ENCODE measurements at regions not wholly inside any gene's neighbourhood (a gene's known extent, or its start where the extent isn't known, plus 50 kb on each side); places are given as distances from the start of the nearest gene placed in this dataset.
A peak's percentile ranks its signal among the peaks of the same experiment; 100 is the strongest.

GRCh38 chr10:111131168-111131799, 54.5 kb downstream of the ADRA2A start:
- peaks cover 21% of the 10 kb centered on the region for H3K27me3 Mint-ChIP-seq
- DNase-seq (no peak), ATAC-seq (ENCODE audit: low read depth) (no peak)
- no peak overlapping the region for H3K27ac Mint-ChIP-seq
- H3K9me3 Mint-ChIP-seq = no peaks in the 10 kb centered on the region
- no peaks in the 10 kb centered on the region for H3K4me1 Mint-ChIP-seq
- POLR2A ChIA-PET = no interaction called here
- no peak overlapping the region for H3K4me3 Mint-ChIP-seq
- H3K36me3 Mint-ChIP-seq = no peaks in the 10 kb centered on the region

- DNase-seq (no peak), ATAC-seq (ENCODE audit: low read depth) (no peak)
- POLR2A ChIA-PET = no interaction called here
- no peak overlapping the region for H3K4me3 Mint-ChIP-seq
- no peak overlapping the region for H3K27ac Mint-ChIP-seq
- no peaks in the 10 kb centered on the region for H3K4me1 Mint-ChIP-seq
- no peaks in the 10 kb centered on the region for H3K9me3 Mint-ChIP-seq
- peaks cover 38% of the 10 kb centered on the region for H3K27me3 Mint-ChIP-seq
- H3K36me3 Mint-ChIP-seq = no peaks in the 10 kb centered on the region
Measured at GRCh38 chr10:111137007-111137406, 60.2 kb downstream of the ADRA2A start.

GRCh38 chr10:111137587-111137986, 60.8 kb downstream of the ADRA2A start:
- ATAC-seq (ENCODE audit: low read depth) = no peak
- POLR2A ChIA-PET = no interaction called here
- no peak overlapping the region for H3K27ac Mint-ChIP-seq
- H3K4me1 Mint-ChIP-seq = no peaks in the 10 kb centered on the region
- no peak for DNase-seq
- peaks cover 35% of the 10 kb centered on the region for H3K27me3 Mint-ChIP-seq
- H3K36me3 Mint-ChIP-seq = no peaks in the 10 kb centered on the region
- H3K4me3 Mint-ChIP-seq = no peak overlapping the region
- H3K9me3 Mint-ChIP-seq = no peaks in the 10 kb centered on the region

- peaks cover 1% of the 10 kb centered on the region for H3K9me3 Mint-ChIP-seq
- DNase-seq = no peak
- no peaks in the 10 kb centered on the region for H3K36me3 Mint-ChIP-seq
- H3K27ac Mint-ChIP-seq = no peak overlapping the region
- no peaks in the 10 kb centered on the region for H3K4me1 Mint-ChIP-seq
- POLR2A ChIA-PET = no interaction called here
- H3K27me3 Mint-ChIP-seq = peaks cover 32% of the 10 kb centered on the region
- no peak overlapping the region for H3K4me3 Mint-ChIP-seq
- ATAC-seq (ENCODE audit: low read depth) = no peak
Measured at GRCh38 chr10:111138544-111138943, 61.7 kb downstream of the ADRA2A start.

GRCh38 chr10:111139567-111139966, 62.7 kb downstream of the ADRA2A start:
- no peak for ATAC-seq (ENCODE audit: low read depth)
- POLR2A ChIA-PET = no interaction called here
- H3K9me3 Mint-ChIP-seq = peaks cover 1% of the 10 kb centered on the region
- H3K27me3 Mint-ChIP-seq = peaks cover 25% of the 10 kb centered on the region
- no peak overlapping the region for H3K4me3 Mint-ChIP-seq
- no peaks in the 10 kb centered on the region for H3K36me3 Mint-ChIP-seq
- no peak overlapping the region for H3K27ac Mint-ChIP-seq
- no peaks in the 10 kb centered on the region for H3K4me1 Mint-ChIP-seq
- no peak for DNase-seq

- POLR2A ChIA-PET = no interaction called here
- Mint-ChIP-seq H3K27ac (no peak overlapping the region), H3K27me3 (peaks cover 21% of the 10 kb centered on the region), H3K36me3 (no peaks in the 10 kb centered on the region), H3K4me1 (peaks cover 14% of the 10 kb centered on the region), H3K4me3 (no peak overlapping the region), H3K9me3 (peaks cover 1% of the 10 kb centered on the region)
- DNase-seq = no peak
- ATAC-seq (ENCODE audit: low read depth) = no peak
Measured at GRCh38 chr10:111142092-111142768, 65.4 kb downstream of the ADRA2A start.

- H3K4me3 Mint-ChIP-seq = peak overlapping the region; percentile 23
- peaks cover 10% of the 10 kb centered on the region for H3K27me3 Mint-ChIP-seq
- no peaks in the 10 kb centered on the region for H3K36me3 Mint-ChIP-seq
- H3K4me1 Mint-ChIP-seq = peaks cover 17% of the 10 kb centered on the region
- no peak overlapping the region for H3K27ac Mint-ChIP-seq
- H3K9me3 Mint-ChIP-seq = peaks cover 1% of the 10 kb centered on the region
- POLR2A ChIA-PET = no interaction called here
- DNase-seq (no peak), ATAC-seq (ENCODE audit: low read depth) (peak; percentile 78)
Measured at GRCh38 chr10:111146025-111146640, 69.3 kb downstream of the ADRA2A start.

GRCh38 chr10:111148025-111148424, 71.2 kb downstream of the ADRA2A start:
- Mint-ChIP-seq H3K4me1 (peaks cover 17% of the 10 kb centered on the region), H3K4me3 (no peak overlapping the region), H3K27ac (no peak overlapping the region), H3K27me3 (peaks cover 6% of the 10 kb centered on the region), H3K36me3 (no peaks in the 10 kb centered on the region), H3K9me3 (peaks cover 1% of the 10 kb centered on the region)
- ATAC-seq (ENCODE audit: low read depth) (no peak), DNase-seq (no peak)
- POLR2A ChIA-PET = no interaction called here

GRCh38 chr10:111148440-111148839, 71.6 kb downstream of the ADRA2A start:
- H3K36me3 Mint-ChIP-seq = no peaks in the 10 kb centered on the region
- POLR2A ChIA-PET = no interaction called here
- DNase-seq (no peak), ATAC-seq (ENCODE audit: low read depth) (no peak)
- no peak overlapping the region for H3K4me3 Mint-ChIP-seq
- H3K27ac Mint-ChIP-seq = no peak overlapping the region
- peaks cover 8% of the 10 kb centered on the region for H3K27me3 Mint-ChIP-seq
- no peaks in the 10 kb centered on the region for H3K9me3 Mint-ChIP-seq
- peaks cover 17% of the 10 kb centered on the region for H3K4me1 Mint-ChIP-seq

- Mint-ChIP-seq H3K4me3 (no peak overlapping the region), H3K4me1 (peaks cover 16% of the 10 kb centered on the region), H3K36me3 (no peaks in the 10 kb centered on the region), H3K27me3 (peaks cover 2% of the 10 kb centered on the region), H3K27ac (no peak overlapping the region), H3K9me3 (no peaks in the 10 kb centered on the region)
- DNase-seq (no peak), ATAC-seq (ENCODE audit: low read depth) (no peak)
- POLR2A ChIA-PET = no interaction called here
Measured at GRCh38 chr10:111150691-111151090, 73.9 kb downstream of the ADRA2A start.

GRCh38 chr10:111151595-111152307, 74.9 kb downstream of the ADRA2A start:
- DNase-seq = no peak
- H3K27me3 Mint-ChIP-seq = peaks cover 5% of the 10 kb centered on the region
- H3K27ac Mint-ChIP-seq = no peak overlapping the region
- POLR2A ChIA-PET = no interaction called here
- ATAC-seq (ENCODE audit: low read depth) = no peak
- H3K9me3 Mint-ChIP-seq = no peaks in the 10 kb centered on the region
- no peaks in the 10 kb centered on the region for H3K36me3 Mint-ChIP-seq
- H3K4me3 Mint-ChIP-seq = no peak overlapping the region
- peaks cover 5% of the 10 kb centered on the region for H3K4me1 Mint-ChIP-seq

GRCh38 chr10:111156754-111157153, 79.9 kb downstream of the ADRA2A start:
- ATAC-seq (ENCODE audit: low read depth) (no peak), DNase-seq (no peak)
- H3K4me1 Mint-ChIP-seq = no peaks in the 10 kb centered on the region
- H3K27ac Mint-ChIP-seq = no peak overlapping the region
- H3K4me3 Mint-ChIP-seq = no peak overlapping the region
- no peaks in the 10 kb centered on the region for H3K9me3 Mint-ChIP-seq
- H3K36me3 Mint-ChIP-seq = no peaks in the 10 kb centered on the region
- POLR2A ChIA-PET = no interaction called here
- H3K27me3 Mint-ChIP-seq = peaks cover 10% of the 10 kb centered on the region

GRCh38 chr10:111158595-111158994, 81.8 kb downstream of the ADRA2A start:
- no peak overlapping the region for H3K4me3 Mint-ChIP-seq
- H3K27me3 Mint-ChIP-seq = peaks cover 20% of the 10 kb centered on the region
- no peaks in the 10 kb centered on the region for H3K9me3 Mint-ChIP-seq
- DNase-seq (no peak), ATAC-seq (ENCODE audit: low read depth) (no peak)
- no peaks in the 10 kb centered on the region for H3K4me1 Mint-ChIP-seq
- H3K36me3 Mint-ChIP-seq = no peaks in the 10 kb centered on the region
- no peak overlapping the region for H3K27ac Mint-ChIP-seq
- POLR2A ChIA-PET = no interaction called here
